H1 (cell line): ENCODE measurements at regions not wholly inside any gene's neighbourhood (a gene's known extent, or its start where the extent isn't known, plus 50 kb on each side); places are given as distances from the start of the nearest gene placed in this dataset.

Source experiments
- BCL11A ChIP-seq, 2 experiments: IDR thresholded peaks; one replicate each; pipeline ENCODE4 v1.6.1; 2011; ENCODE audit warnings: low read depth in 2 of 2, low read length in 2 of 2, mild to moderate bottlenecking in 2 of 2
- TAF7 ChIP-seq: optimal IDR thresholded peaks from 2 replicates; pipeline ENCODE3; 2011; ENCODE audit warnings: low read depth, mild to moderate bottlenecking, inconsistent platforms, low read length, moderate library complexity, borderline replicate concordance
- TF ChIP-seq, protein P1 (sequence below): IDR thresholded peaks from 2 replicates; pipeline ENCODE4 v1.6.1; 2012; ENCODE audit warnings: inconsistent platforms

GRCh38 chr5:1639757-1640156 is 116.0 kb upstream of the LPCAT1 start (continued):
- TF ChIP-seq, protein P1, sequence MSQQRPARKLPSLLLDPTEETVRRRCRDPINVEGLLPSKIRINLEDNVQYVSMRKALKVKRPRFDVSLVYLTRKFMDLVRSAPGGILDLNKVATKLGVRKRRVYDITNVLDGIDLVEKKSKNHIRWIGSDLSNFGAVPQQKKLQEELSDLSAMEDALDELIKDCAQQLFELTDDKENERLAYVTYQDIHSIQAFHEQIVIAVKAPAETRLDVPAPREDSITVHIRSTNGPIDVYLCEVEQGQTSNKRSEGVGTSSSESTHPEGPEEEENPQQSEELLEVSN: no peak
- TF ChIP-seq TAF7 (no peak), BCL11A (IDR thresholded peaks at IDR 0.05; ENCODE audit: low read depth in 2 of 2, low read length in 2 of 2) (no peak)
